HFFc6 (cell line): ENCODE measurements at regions not wholly inside any gene's neighbourhood (a gene's known extent, or its start where the extent isn't known, plus 50 kb on each side); places are given as distances from the start of the nearest gene placed in this dataset.

Source experiments
- DNase-seq: peaks from one replicate; pipeline ENCODE4 v3.0.0-alpha.2; 2018
- H3K27ac Mint-ChIP-seq: 2 replicates; pipeline ENCODE4 v1.8.0; 2020; ENCODE audit warnings: mild to moderate bottlenecking, mixed read lengths
- H3K27me3 Mint-ChIP-seq: 2 replicates; pipeline ENCODE4 v1.8.0; 2021; ENCODE audit warnings: mild to moderate bottlenecking, moderate library complexity, mixed read lengths; ENCODE audit not compliant: insufficient read depth
- H3K36me3 Mint-ChIP-seq: 2 replicates; pipeline ENCODE4 v1.8.0; 2021; ENCODE audit warnings: low read depth, mixed read lengths
- H3K4me1 Mint-ChIP-seq: 2 replicates; pipeline ENCODE4 v1.8.0; 2020; ENCODE audit warnings: low read depth, mixed read lengths
- H3K4me3 Mint-ChIP-seq: 2 replicates; pipeline ENCODE4 v1.8.0; 2020; ENCODE audit warnings: mild to moderate bottlenecking, moderate library complexity, mixed read lengths
- H3K9me3 Mint-ChIP-seq: 2 replicates; pipeline ENCODE4 v1.8.0; 2020; ENCODE audit warnings: mild to moderate bottlenecking, mixed read lengths
- TF ChIP-seq, protein P1 (sequence below): fragments of 200-600 bp; sonication (generic); IDR thresholded peaks from 2 replicates; pipeline ENCODE4 v1.5.0; 2021; ENCODE audit warnings: antibody characterized with exemption, mild to moderate bottlenecking

- Mint-ChIP-seq H3K4me1 (peaks cover 28% of the 10 kb centered on the region), H3K36me3 (no peaks in the 10 kb centered on the region), H3K27me3 (peaks cover 1% of the 10 kb centered on the region; the same call in 1 of the 2 replicates), H3K4me3 (no peak overlapping the region), H3K9me3 (no peaks in the 10 kb centered on the region), H3K27ac (no peak overlapping the region)
- DNase-seq, result no peak
- TF ChIP-seq, protein P1, sequence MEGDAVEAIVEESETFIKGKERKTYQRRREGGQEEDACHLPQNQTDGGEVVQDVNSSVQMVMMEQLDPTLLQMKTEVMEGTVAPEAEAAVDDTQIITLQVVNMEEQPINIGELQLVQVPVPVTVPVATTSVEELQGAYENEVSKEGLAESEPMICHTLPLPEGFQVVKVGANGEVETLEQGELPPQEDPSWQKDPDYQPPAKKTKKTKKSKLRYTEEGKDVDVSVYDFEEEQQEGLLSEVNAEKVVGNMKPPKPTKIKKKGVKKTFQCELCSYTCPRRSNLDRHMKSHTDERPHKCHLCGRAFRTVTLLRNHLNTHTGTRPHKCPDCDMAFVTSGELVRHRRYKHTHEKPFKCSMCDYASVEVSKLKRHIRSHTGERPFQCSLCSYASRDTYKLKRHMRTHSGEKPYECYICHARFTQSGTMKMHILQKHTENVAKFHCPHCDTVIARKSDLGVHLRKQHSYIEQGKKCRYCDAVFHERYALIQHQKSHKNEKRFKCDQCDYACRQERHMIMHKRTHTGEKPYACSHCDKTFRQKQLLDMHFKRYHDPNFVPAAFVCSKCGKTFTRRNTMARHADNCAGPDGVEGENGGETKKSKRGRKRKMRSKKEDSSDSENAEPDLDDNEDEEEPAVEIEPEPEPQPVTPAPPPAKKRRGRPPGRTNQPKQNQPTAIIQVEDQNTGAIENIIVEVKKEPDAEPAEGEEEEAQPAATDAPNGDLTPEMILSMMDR, result no peak
Observed at GRCh38 chr9:81377320-81377719, 312.0 kb downstream of the TLE1 start.

DNA sequence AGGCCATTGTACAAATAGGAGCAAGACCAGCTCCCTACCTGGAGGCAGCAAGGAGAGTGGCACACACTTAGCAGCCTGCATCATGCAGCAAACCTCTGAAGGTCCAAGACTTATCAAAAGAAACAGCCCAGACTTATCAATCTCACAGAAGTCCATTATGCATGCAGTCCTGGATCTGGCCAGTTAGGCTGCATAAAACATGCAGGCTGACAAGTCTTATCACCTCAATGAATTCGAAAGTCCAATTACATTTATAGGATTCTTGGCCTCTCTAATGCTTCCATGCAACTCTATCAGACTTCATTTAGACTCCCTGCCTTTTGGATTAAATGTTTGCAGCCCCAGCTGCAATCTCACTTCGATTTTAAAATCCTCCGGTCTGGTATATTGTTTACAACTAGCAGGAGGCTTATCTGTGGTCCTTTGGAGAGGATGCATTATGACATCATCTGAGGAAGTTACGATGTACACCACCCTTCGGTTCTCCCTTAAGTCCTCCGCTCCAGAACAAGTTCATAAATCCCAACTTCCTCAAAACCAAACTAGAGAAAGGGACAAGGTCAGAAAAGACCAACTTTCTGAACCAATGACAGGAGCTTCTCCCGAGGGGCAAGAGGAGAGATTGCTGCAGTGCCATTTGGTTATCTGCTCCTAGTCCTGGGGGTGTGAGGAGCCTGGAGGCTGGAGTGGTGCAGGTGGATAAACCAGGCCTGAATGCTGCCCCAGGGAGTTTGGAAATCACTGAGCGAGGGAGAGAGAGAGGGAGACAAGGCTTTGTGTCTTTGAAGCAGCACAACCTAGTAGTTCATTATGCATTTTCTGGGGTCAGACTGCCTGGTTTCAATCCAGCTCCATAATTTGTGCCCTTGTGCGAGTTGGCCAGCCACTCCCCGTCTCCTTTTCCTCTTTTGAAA, 313.9 kb downstream of the TLE1 start:
- H3K9me3 Mint-ChIP-seq, result no peaks in the 10 kb centered on the region
- H3K27me3 Mint-ChIP-seq, result peaks cover 1% of the 10 kb centered on the region; the same call in 1 of the 2 replicates
- H3K4me1 Mint-ChIP-seq, result peaks cover 18% of the 10 kb centered on the region
- TF ChIP-seq, protein P1, result no peak
- no peak overlapping the region for H3K27ac Mint-ChIP-seq
- DNase-seq, result no peak
- no peaks in the 10 kb centered on the region for H3K36me3 Mint-ChIP-seq
- H3K4me3 Mint-ChIP-seq, result no peak overlapping the region

GRCh38 chr9:81374459-81375186, 314.7 kb downstream of the TLE1 start:
- Mint-ChIP-seq H3K27ac (no peak overlapping the region), H3K9me3 (no peaks in the 10 kb centered on the region), H3K36me3 (no peaks in the 10 kb centered on the region), H3K4me3 (no peak overlapping the region), H3K27me3 (peaks cover 1% of the 10 kb centered on the region; the same call in 1 of the 2 replicates), H3K4me1 (peaks cover 12% of the 10 kb centered on the region)
- DNase-seq, result no peak
- TF ChIP-seq, protein P1, result no peak

GRCh38 chr9:81373294-81373693, 316.1 kb downstream of the TLE1 start:
- Mint-ChIP-seq H3K9me3 (no peaks in the 10 kb centered on the region), H3K27me3 (peaks cover 1% of the 10 kb centered on the region; the same call in 1 of the 2 replicates), H3K27ac (no peak overlapping the region), H3K36me3 (no peaks in the 10 kb centered on the region), H3K4me1 (peaks cover 6% of the 10 kb centered on the region), H3K4me3 (no peak overlapping the region)
- DNase-seq, result no peak
- TF ChIP-seq, protein P1, result no peak

GRCh38 chr9:81372628-81373191, 316.6 kb downstream of the TLE1 start:
- no peaks in the 10 kb centered on the region for H3K9me3 Mint-ChIP-seq
- TF ChIP-seq, protein P1, result no peak
- no peaks in the 10 kb centered on the region for H3K36me3 Mint-ChIP-seq
- peaks cover 6% of the 10 kb centered on the region for H3K4me1 Mint-ChIP-seq
- H3K27ac Mint-ChIP-seq, result no peak overlapping the region
- H3K27me3 Mint-ChIP-seq, result peaks cover 1% of the 10 kb centered on the region; the same call in 1 of the 2 replicates
- no peak overlapping the region for H3K4me3 Mint-ChIP-seq
- no peak for DNase-seq
